Mesenchymal stem cell (in vitro differentiated cells and primary cell): ENCODE measurements at regions not wholly inside any gene's neighbourhood (a gene's known extent, or its start where the extent isn't known, plus 50 kb on each side); places are given as distances from the start of the nearest gene placed in this dataset.
A peak's percentile ranks its signal among the peaks of the same experiment; 100 is the strongest.

Experiments
- DNase-seq: peaks from one replicate; pipeline ENCODE4 v3.0.0-alpha.2; 2013
- H2AFZ ChIP-seq: one replicate; pipeline ENCODE4 v1.6.1; 2013; ENCODE audit warnings: low read depth, mild to moderate bottlenecking, control low read depth, inconsistent platforms, low read length, moderate library complexity
- H2AK5ac ChIP-seq: 2 replicates; pipeline ENCODE4 v1.6.1; 2013; ENCODE audit warnings: low read length, moderate library complexity, mild to moderate bottlenecking, inconsistent platforms; ENCODE audit not compliant: severe bottlenecking
- H2BK120ac ChIP-seq: one replicate; pipeline ENCODE4 v1.6.1; 2013; ENCODE audit warnings: low read depth, mild to moderate bottlenecking, inconsistent platforms, low read length, moderate library complexity
- H2BK12ac ChIP-seq, 2 experiments: one replicate each; pipeline ENCODE4 v1.6.1; 2013; ENCODE audit warnings: inconsistent platforms in 2 of 2, low read length in 2 of 2, mild to moderate bottlenecking in 2 of 2, moderate library complexity in 2 of 2, control low read depth in 1 of 2
- H2BK15ac ChIP-seq: one replicate; pipeline ENCODE4 v1.6.1; 2013; ENCODE audit warnings: mild to moderate bottlenecking, low read depth, inconsistent platforms; ENCODE audit not compliant: poor library complexity, severe bottlenecking
- H2BK5ac ChIP-seq: 2 replicates; pipeline ENCODE4 v1.6.1; 2013; ENCODE audit warnings: low read depth, mild to moderate bottlenecking, low read length, control low read depth, inconsistent platforms; ENCODE audit not compliant: poor library complexity, severe bottlenecking
- H3K14ac ChIP-seq, 2 experiments: one replicate each; pipeline ENCODE4 v1.6.1; 2013; ENCODE audit warnings: inconsistent platforms in 2 of 2, low read length in 2 of 2, control low read depth in 1 of 2, mild to moderate bottlenecking in 1 of 2, moderate library complexity in 1 of 2
- H3K18ac ChIP-seq, 2 experiments: one replicate each; pipeline ENCODE4 v1.6.1; 2013; ENCODE audit warnings: inconsistent platforms in 2 of 2, low read length in 2 of 2, control low read depth in 1 of 2, low read depth in 1 of 2, mild to moderate bottlenecking in 1 of 2
- H3K23ac ChIP-seq, 2 experiments: one replicate each; pipeline ENCODE4 v1.6.1; 2013; ENCODE audit warnings: inconsistent platforms in 2 of 2, low read length in 2 of 2, mild to moderate bottlenecking in 2 of 2, moderate library complexity in 2 of 2, control low read depth in 1 of 2
- H3K27ac ChIP-seq: 2 replicates; pipeline ENCODE4 v1.5.1; 2013; ENCODE audit warnings: mild to moderate bottlenecking, moderate library complexity, low read length, control low read depth, inconsistent platforms; ENCODE audit not compliant: poor library complexity, severe bottlenecking
- H3K27me3 ChIP-seq, 2 experiments: 2 replicates each; pipeline versions ENCODE4 v1.6.1 to v1.7.0; 2013; ENCODE audit warnings: low read length in 2 of 2, mild to moderate bottlenecking in 2 of 2, moderate library complexity in 2 of 2, control low read depth in 1 of 2, inconsistent platforms in 1 of 2; ENCODE audit not compliant: control insufficient read depth in 1 of 2, insufficient read depth in 1 of 2
- H3K36me3 ChIP-seq, 2 experiments: 2 replicates each; pipeline versions ENCODE4 v1.6.1 to v1.7.0; 2013; ENCODE audit warnings: low read length in 2 of 2, control low read depth in 1 of 2, inconsistent platforms in 1 of 2, low read depth in 1 of 2, mild to moderate bottlenecking in 1 of 2; ENCODE audit not compliant: insufficient read depth in 2 of 2, control insufficient read depth in 1 of 2
- H3K4ac ChIP-seq, 2 experiments: one replicate each; pipeline ENCODE4 v1.6.1; 2013; ENCODE audit warnings: inconsistent platforms in 2 of 2, low read length in 2 of 2, mild to moderate bottlenecking in 2 of 2, moderate library complexity in 2 of 2, control low read depth in 1 of 2, low read depth in 1 of 2
- H3K4me1 ChIP-seq: 2 replicates; pipeline ENCODE4 v1.6.1; 2013; ENCODE audit warnings: low read depth, low read length, control low read depth; ENCODE audit not compliant: control insufficient read depth, insufficient read depth
- H3K4me2 ChIP-seq: 2 replicates; pipeline ENCODE4 v1.6.1; 2013; ENCODE audit warnings: low read length, mild to moderate bottlenecking, inconsistent platforms; ENCODE audit not compliant: poor library complexity, severe bottlenecking
- H3K4me3 ChIP-seq, 2 experiments: 2 replicates each; pipeline versions ENCODE4 v1.5.1 to v1.7.0; 2013; ENCODE audit warnings: low read length in 2 of 2, mild to moderate bottlenecking in 2 of 2, control low read depth in 1 of 2, low read depth in 1 of 2; ENCODE audit not compliant: insufficient read depth in 1 of 2
- H3K79me1 ChIP-seq: replicated peaks from 2 replicates; pipeline ENCODE4 v1.6.1; 2013; ENCODE audit warnings: mild to moderate bottlenecking, control low read depth, low read length, inconsistent platforms; ENCODE audit not compliant: poor library complexity, severe bottlenecking
- H3K9ac ChIP-seq: 2 replicates; pipeline ENCODE4 v1.7.0; 2013; ENCODE audit warnings: mild to moderate bottlenecking, low read length, moderate library complexity
- H3K9me3 ChIP-seq: 2 replicates; pipeline ENCODE4 v1.7.0; 2013; ENCODE audit warnings: mild to moderate bottlenecking, low read length; ENCODE audit not compliant: control insufficient read depth
- H4K8ac ChIP-seq: one replicate; pipeline ENCODE4 v1.6.1; 2013; ENCODE audit warnings: inconsistent platforms, mild to moderate bottlenecking, low read length, moderate library complexity
- H4K91ac ChIP-seq: one replicate; pipeline ENCODE4 v1.6.1; 2013; ENCODE audit warnings: mild to moderate bottlenecking, low read length, inconsistent platforms
- WGBS: methylation state at CpG from one replicate; pipeline ENCODE4 v1.1.7; 2013; ENCODE audit warnings: mixed read lengths; 5-methylcytosine and 5-hydroxymethylcytosine counted together

DNA sequence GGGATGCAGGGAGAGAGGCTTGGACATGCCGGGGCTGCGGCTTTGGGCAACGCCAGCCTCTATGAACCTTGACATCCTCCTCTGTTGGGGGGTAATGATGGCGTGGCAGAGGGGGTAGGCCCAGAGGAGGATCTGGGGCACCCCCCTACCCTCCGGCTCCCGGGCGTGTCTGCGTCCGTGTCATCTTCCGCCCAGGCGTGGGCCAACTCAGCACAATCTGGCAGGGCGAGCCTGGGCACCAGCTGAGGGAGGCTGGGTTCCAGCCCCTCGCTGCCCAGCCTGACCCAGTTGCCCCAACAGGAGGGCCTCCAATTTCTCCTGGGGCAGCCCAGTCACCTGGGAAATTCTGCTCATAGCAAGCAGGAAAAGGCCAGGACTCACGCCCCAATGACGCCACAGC is 62.9 kb upstream of the IL17B start:
- H4K91ac ChIP-seq, result peak overlapping the region; percentile 58
- H3K9ac ChIP-seq, result peak overlapping the region; percentile 59
- peak overlapping the region; percentile 44 for H2BK15ac ChIP-seq
- H3K79me1 ChIP-seq, result no peaks in the 10 kb centered on the region
- no peak for DNase-seq
- no peaks in the 10 kb centered on the region for H3K27me3 ChIP-seq
- no peaks in the 10 kb centered on the region for H3K36me3 ChIP-seq
- no peak overlapping the region for H3K27ac ChIP-seq
- H2BK5ac ChIP-seq, result no peak overlapping the region
- peak overlapping the region; percentile 2 to 52 for H3K4ac ChIP-seq
- peak overlapping the region; percentile 9 to 33 for H3K18ac ChIP-seq
- no peak overlapping the region for H3K14ac ChIP-seq
- H3K4me2 ChIP-seq, result no peak overlapping the region
- no peak overlapping the region for H3K23ac ChIP-seq
- H2BK120ac ChIP-seq, result peak overlapping the region; percentile 7
- H2BK12ac ChIP-seq, result peak overlapping the region; percentile 65 to 87
- H3K4me3 ChIP-seq, result no peak overlapping the region
- H4K8ac ChIP-seq, result peak overlapping the region; percentile 76
- WGBS, result 86% methylated on average over 15 of the region's 15 CpGs
- H3K4me1 ChIP-seq, result peaks cover 11% of the 10 kb centered on the region
- no peak overlapping the region for H2AFZ ChIP-seq
- H3K9me3 ChIP-seq, result no peaks in the 10 kb centered on the region
- peak overlapping the region; percentile 34 for H2AK5ac ChIP-seq

DNA sequence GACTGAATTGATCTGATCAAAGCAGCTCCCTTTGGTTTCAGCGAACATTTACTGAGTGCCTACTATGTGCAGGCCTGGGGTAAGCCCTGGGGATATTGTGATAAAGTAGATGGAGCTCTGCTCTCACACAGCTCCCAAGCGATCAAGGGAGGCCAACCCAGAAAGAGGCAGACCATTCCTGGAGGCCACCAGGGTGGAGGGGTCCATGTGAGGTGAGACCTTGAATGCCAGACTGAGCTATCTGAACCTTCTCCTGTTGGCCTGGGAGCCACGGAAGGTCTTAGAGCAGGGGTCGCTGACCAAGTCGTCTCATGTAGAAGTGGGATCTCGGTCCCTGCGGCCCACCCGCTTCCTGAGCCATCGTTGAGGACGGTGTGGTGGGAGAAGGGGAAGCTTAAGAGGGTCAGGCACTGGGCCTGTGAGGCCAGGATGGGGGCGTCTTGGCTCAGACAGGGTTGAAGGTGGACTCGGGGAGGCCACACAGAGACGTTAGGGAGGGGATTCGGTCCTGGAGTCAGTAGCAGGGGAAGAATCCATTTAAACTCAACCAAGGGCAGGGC is 62.2 kb upstream of the IL17B start:
- Histone ChIP-seq H3K36me3 (no peaks in the 10 kb centered on the region), H3K4me1 (peaks cover 11% of the 10 kb centered on the region), H3K4ac (peak overlapping the region in 1 of 2 experiments; percentile 20), H3K27me3 (no peaks in the 10 kb centered on the region), H3K4me3 (no peak overlapping the region), H3K14ac (no peak overlapping the region), H2BK5ac (no peak overlapping the region), H2AK5ac (peak overlapping the region; percentile 1), H3K9ac (no peak overlapping the region), H3K9me3 (no peaks in the 10 kb centered on the region), H2BK12ac (peak overlapping the region in 1 of 2 experiments; percentile 57), H4K91ac (peak overlapping the region; percentile 1), H2AFZ (no peak overlapping the region), H3K79me1 (no peaks in the 10 kb centered on the region), H4K8ac (no peak overlapping the region), H3K4me2 (no peak overlapping the region), H2BK120ac (no peak overlapping the region), H2BK15ac (peak overlapping the region; percentile 26), H3K23ac (no peak overlapping the region), H3K27ac (no peak overlapping the region), H3K18ac (peak overlapping the region in 1 of 2 experiments; percentile 26)
- 94% methylated on average over 14 of the region's 14 CpGs for WGBS
- no peak for DNase-seq

DNA sequence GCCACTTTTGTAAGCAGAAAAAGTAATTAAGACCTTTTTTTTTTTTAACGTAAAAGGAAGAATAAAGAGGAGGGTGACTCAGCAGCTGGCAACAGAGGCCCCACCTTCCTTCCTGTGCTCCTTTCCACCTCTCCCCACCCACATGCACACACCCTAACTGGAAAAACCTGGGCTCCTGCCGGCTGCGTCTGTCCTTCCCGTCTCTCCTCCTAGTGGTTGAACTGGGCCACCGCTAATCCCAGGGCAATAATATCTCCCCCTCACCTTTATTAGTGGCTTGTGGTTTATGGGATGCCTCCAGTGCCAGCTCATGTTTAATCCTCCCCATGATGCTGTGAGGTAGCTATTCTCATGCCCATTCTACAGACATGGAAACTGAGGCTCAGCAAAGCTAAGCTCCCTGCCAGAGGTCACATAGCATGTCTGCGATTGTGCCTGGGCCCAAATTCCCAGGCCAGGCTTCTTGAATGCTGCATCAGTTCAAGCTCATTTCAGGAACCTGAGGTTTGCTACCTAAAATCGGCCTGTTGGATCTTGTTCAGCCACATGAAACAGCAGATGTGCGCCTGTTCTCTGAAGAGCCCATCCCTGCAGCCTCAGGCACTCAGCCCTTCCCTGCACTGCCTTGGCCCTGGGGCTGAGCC is 60.9 kb upstream of the IL17B start:
- no peak overlapping the region for H4K91ac ChIP-seq
- no peaks in the 10 kb centered on the region for H3K9me3 ChIP-seq
- no peak overlapping the region for H3K4me2 ChIP-seq
- DNase-seq, result peak; percentile 67
- no peak overlapping the region for H3K4ac ChIP-seq
- peaks cover 8% of the 10 kb centered on the region for H3K4me1 ChIP-seq
- H3K23ac ChIP-seq, result no peak overlapping the region
- H3K18ac ChIP-seq, result peak overlapping the region in 1 of 2 experiments; percentile 22
- WGBS, result 71% methylated on average over 7 of the region's 8 CpGs
- no peaks in the 10 kb centered on the region for H3K79me1 ChIP-seq
- no peak overlapping the region for H3K27ac ChIP-seq
- H3K27me3 ChIP-seq, result no peaks in the 10 kb centered on the region
- no peak overlapping the region for H2AFZ ChIP-seq
- H3K36me3 ChIP-seq, result no peaks in the 10 kb centered on the region
- no peak overlapping the region for H3K9ac ChIP-seq
- H4K8ac ChIP-seq, result no peak overlapping the region
- H2BK5ac ChIP-seq, result no peak overlapping the region
- no peak overlapping the region for H2BK120ac ChIP-seq
- peak overlapping the region; percentile 10 to 12 for H2BK12ac ChIP-seq
- peak overlapping the region; percentile 4 for H2BK15ac ChIP-seq
- H2AK5ac ChIP-seq, result no peak overlapping the region
- H3K4me3 ChIP-seq, result no peak overlapping the region
- no peak overlapping the region for H3K14ac ChIP-seq

DNA sequence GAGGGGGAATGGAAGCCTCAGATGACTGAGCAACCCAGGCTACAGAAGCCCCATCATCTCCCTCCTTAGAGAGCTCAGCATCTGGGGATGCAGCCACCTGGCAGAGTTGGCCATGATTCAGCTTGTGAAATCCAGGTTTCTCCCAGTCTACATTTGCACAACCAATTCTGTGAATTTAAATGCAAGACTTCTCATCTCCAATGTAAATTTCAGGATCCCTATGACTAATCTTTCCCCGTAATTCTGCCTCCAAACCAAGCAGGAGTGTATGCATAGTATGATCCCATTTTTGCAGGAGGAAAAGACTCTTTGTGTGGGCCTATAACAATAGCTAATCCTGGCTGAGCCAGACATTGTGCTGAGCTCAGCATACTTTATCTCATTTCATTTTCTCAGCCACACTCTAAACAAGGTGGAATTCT is 59.6 kb upstream of the IL17B start:
- DNase-seq, result peak; percentile 66
- Histone ChIP-seq H3K4me2 (no peak overlapping the region), H3K14ac (no peak overlapping the region), H3K23ac (no peak overlapping the region), H3K79me1 (no peaks in the 10 kb centered on the region), H4K91ac (no peak overlapping the region), H2BK12ac (peak overlapping the region in 1 of 2 experiments; percentile 40), H2AFZ (no peak overlapping the region), H3K4me1 (peaks cover 10% of the 10 kb centered on the region), H4K8ac (no peak overlapping the region), H3K27me3 (no peaks in the 10 kb centered on the region), H3K9me3 (no peaks in the 10 kb centered on the region), H2AK5ac (no peak overlapping the region), H2BK15ac (no peak overlapping the region), H3K27ac (no peak overlapping the region), H2BK5ac (no peak overlapping the region), H3K9ac (no peak overlapping the region), H3K18ac (no peak overlapping the region), H3K36me3 (no peaks in the 10 kb centered on the region), H3K4me3 (no peak overlapping the region), H2BK120ac (no peak overlapping the region), H3K4ac (no peak overlapping the region)
- 44% methylated on average over 1 of the region's 1 CpG for WGBS
